ENCODE measurements at regions not wholly inside any gene's neighbourhood (a gene's known extent, or its start where the extent isn't known, plus 50 kb on each side); places are given as distances from the start of the nearest gene placed in this dataset.

DNA sequence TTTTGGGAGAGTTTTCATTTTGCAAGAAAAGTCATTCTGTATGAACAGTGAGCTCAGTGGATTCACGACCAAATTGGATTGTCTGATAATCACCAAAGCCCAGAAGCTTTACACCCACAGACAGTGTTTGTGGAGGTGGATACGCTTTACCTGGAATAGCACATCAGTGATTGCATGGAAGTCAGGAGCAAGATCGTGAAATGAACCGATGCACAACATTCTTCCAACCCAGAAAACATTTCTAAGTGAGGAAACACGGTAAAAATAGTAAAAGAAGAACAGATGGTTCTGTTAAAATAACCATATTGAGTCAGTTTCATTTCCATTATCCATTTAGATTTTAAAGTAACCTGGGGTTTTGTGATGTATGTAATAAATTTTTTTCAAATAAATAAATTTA, 478.2 kb upstream of the PFKP start:
- Histone ChIP-seq H3K9me3 (replicated peaks) (no peaks in the 10 kb centered on the region), H3K4me3 (no peak overlapping the region), H3K27ac (replicated peaks) (no peak overlapping the region), H3K4me1 (no peaks in the 10 kb centered on the region), H3K36me3 (no peaks in the 10 kb centered on the region), H3K27me3 (ENCODE audit: low read depth) (peaks cover 19% of the 10 kb centered on the region)
- TF ChIP-seq, protein P1, sequence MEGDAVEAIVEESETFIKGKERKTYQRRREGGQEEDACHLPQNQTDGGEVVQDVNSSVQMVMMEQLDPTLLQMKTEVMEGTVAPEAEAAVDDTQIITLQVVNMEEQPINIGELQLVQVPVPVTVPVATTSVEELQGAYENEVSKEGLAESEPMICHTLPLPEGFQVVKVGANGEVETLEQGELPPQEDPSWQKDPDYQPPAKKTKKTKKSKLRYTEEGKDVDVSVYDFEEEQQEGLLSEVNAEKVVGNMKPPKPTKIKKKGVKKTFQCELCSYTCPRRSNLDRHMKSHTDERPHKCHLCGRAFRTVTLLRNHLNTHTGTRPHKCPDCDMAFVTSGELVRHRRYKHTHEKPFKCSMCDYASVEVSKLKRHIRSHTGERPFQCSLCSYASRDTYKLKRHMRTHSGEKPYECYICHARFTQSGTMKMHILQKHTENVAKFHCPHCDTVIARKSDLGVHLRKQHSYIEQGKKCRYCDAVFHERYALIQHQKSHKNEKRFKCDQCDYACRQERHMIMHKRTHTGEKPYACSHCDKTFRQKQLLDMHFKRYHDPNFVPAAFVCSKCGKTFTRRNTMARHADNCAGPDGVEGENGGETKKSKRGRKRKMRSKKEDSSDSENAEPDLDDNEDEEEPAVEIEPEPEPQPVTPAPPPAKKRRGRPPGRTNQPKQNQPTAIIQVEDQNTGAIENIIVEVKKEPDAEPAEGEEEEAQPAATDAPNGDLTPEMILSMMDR (IDR thresholded peaks at IDR 0.05; ENCODE audit: borderline replicate concordance): no peak
- intact Hi-C loops (cut with micrococcal nuclease): no loop called here
- DNase-seq: no peak

DNA sequence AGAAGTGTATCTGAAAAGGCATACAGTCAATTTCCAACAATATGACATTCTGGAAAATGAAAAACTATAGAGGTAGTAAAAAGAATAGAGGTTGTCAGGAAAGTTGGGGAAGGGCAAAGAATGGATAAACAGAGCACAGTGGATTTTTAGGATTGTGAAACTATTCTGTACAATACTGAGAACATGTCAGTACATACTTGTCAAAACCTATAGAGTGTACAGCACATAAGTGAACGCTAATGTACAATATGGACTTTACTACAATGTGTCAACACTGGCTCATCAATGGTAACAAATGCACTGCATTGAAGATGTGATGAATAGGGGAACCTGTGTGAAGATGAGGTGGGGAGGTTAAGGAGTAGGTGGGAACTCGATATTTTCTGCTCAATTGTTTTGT, 483.0 kb upstream of the PFKP start:
- intact Hi-C loops (cut with micrococcal nuclease): no loop called here
- H3K36me3 ChIP-seq: no peaks in the 10 kb centered on the region
- no peaks in the 10 kb centered on the region for H3K4me1 ChIP-seq
- H3K4me3 ChIP-seq: no peak overlapping the region
- H3K9me3 ChIP-seq (replicated peaks): no peaks in the 10 kb centered on the region
- H3K27ac ChIP-seq (replicated peaks): no peak overlapping the region
- H3K27me3 ChIP-seq (ENCODE audit: low read depth): no peaks in the 10 kb centered on the region
- no peak for DNase-seq
- TF ChIP-seq, protein P1 (IDR thresholded peaks at IDR 0.05; ENCODE audit: borderline replicate concordance): no peak

DNA sequence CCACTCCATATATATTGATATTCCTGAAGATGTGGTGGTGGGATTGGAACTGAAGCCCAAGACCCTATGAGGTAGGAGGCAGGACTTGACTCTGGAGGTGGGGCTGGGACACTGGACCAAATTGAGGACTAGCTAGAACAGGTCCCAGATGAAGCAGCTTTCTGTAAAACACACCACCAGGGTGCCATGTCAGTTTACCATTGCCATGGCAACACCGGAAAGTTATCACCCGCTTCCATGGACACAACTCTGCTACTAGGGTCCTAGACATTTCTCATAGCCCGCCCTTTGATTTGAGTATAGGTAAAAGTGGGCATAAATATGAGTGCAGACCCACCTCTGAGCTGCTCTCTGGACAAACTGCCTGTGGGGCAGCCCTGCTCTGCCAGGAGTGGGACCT, 490.5 kb upstream of the PFKP start:
- Histone ChIP-seq H3K27me3 (ENCODE audit: low read depth) (peaks cover 5% of the 10 kb centered on the region), H3K9me3 (replicated peaks) (no peaks in the 10 kb centered on the region), H3K4me1 (no peaks in the 10 kb centered on the region), H3K4me3 (no peak overlapping the region), H3K27ac (replicated peaks) (no peak overlapping the region), H3K36me3 (no peaks in the 10 kb centered on the region)
- intact Hi-C loops (cut with micrococcal nuclease): no loop called here
- TF ChIP-seq, protein P1 (IDR thresholded peaks at IDR 0.05; ENCODE audit: borderline replicate concordance): no peak
- no peak for DNase-seq

DNA sequence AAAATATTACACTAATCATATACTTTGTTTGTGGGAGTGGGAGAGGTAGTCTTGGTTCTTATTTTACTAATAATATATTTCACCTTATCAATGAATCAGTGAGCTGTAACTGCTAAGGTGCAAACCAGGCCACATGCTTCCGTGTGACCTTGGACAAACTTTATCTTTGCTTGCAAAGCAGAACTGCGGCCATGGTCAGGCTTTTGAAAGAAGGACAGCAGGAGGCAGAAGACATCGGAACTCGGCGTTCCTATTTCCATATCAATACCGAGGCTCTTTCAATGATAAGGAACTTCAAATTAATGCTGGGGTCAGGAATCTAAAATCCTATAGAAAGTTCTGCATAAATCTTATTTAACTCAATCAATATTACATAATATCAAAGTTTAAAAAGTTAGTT, 491.9 kb upstream of the PFKP start:
- no peak for DNase-seq

DNA sequence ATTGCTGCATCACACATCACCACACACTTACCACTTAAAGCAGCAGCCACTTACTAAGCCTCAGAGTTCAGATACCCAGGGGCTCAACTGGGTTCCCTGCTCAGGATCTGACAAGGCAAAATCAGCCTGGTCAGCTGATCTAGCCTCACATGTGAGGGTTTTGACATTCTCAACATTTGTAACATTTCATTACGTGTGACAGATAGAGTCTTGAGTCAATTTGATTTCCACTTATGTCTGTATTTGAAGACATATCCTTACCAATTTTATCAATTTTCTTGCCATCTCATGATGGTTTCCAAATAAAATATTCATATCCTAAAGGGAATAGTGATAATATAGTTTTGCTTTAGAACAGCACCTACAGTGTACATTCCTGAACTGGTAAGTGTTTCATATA, 494.7 kb upstream of the PFKP start:
- Histone ChIP-seq H3K27ac (replicated peaks) (no peak overlapping the region), H3K4me1 (no peaks in the 10 kb centered on the region), H3K27me3 (ENCODE audit: low read depth) (peaks cover 5% of the 10 kb centered on the region), H3K4me3 (no peak overlapping the region), H3K9me3 (replicated peaks) (no peaks in the 10 kb centered on the region), H3K36me3 (no peaks in the 10 kb centered on the region)
- TF ChIP-seq, protein P1 (IDR thresholded peaks at IDR 0.05; ENCODE audit: borderline replicate concordance): no peak
- intact Hi-C loops (cut with micrococcal nuclease): no loop called here
- DNase-seq: no peak

More for the DNA sequence above, 491.9 kb upstream of the PFKP start:
- TF ChIP-seq, protein P1 (IDR thresholded peaks at IDR 0.05; ENCODE audit: borderline replicate concordance): no peak
- no peaks in the 10 kb centered on the region for H3K36me3 ChIP-seq
- intact Hi-C loops (cut with micrococcal nuclease): no loop called here
- H3K4me3 ChIP-seq: no peak overlapping the region
- H3K4me1 ChIP-seq: no peaks in the 10 kb centered on the region
- H3K27me3 ChIP-seq (ENCODE audit: low read depth): peaks cover 5% of the 10 kb centered on the region
- no peak overlapping the region for H3K27ac ChIP-seq (replicated peaks)
- H3K9me3 ChIP-seq (replicated peaks): no peaks in the 10 kb centered on the region

DNA sequence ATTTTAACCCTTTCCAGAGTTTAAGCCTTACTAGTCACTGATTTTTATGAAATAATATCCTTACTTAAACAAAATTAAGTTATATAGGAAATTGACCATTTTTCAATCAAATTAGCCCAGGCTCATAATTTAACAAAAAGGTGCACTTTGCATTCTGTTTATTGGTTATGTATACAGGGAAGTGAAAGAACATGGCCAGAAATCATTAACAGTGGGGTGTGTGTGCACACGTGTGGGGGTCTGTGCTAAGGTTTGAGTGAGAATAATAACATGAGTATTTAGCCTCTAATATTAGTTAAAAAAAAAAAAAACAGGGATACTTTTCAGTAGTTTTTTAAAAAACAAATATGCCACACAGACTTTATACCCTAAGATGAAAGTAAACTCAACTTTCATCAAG, 510.5 kb upstream of the PFKP start:
- intact Hi-C loops (cut with micrococcal nuclease): no loop called here
- Histone ChIP-seq H3K27me3 (ENCODE audit: low read depth) (no peaks in the 10 kb centered on the region), H3K4me1 (no peaks in the 10 kb centered on the region), H3K9me3 (replicated peaks) (peaks cover 10% of the 10 kb centered on the region), H3K27ac (replicated peaks) (no peak overlapping the region), H3K4me3 (no peak overlapping the region), H3K36me3 (no peaks in the 10 kb centered on the region)
- TF ChIP-seq, protein P1 (IDR thresholded peaks at IDR 0.05; ENCODE audit: borderline replicate concordance): no peak
- DNase-seq: no peak

Measured in left ventricle myocardium inferior (tissue), 1 donor.